Jurkat, Clone E6-1 (cell line): ENCODE measurements at regions not wholly inside any gene's neighbourhood (a gene's known extent, or its start where the extent isn't known, plus 50 kb on each side); places are given as distances from the start of the nearest gene placed in this dataset.
"Not testable (repeated sequence)": the region's sequence is repeated elsewhere in the genome, so short reads cannot be mapped to it uniquely, and the experiment has no call there.

ENCODE experiments used
- DNase-seq: peaks from one replicate; pipeline ENCODE4 v3.0.0-alpha.2; 2011; ENCODE audit warnings: low read depth, low spot score
- H3K4me3 ChIP-seq: 2 replicates; pipeline ENCODE4 v1.5.1; 2011; ENCODE audit warnings: mild to moderate bottlenecking, low read length, control low read depth, moderate library complexity

DNA sequence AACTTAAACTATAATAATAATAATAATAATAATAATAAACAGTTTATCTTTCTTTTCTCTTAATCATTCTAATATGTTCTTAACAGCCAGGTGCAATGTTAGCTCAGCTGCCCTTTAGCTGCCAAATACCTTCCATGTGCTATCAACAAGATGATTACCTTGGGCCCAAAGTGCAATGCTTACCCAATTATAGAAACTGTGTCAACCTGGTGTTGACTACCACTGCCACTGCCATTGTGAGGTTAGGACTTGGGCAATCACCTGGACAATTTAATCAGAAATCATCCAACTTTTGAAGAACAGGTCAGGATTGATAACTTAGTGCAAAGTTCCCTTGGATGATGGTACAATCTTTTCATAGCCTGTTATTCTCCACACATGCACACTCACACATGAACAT is 371.8 kb upstream of the SALL1 start:
- DNase-seq: no peak

DNA sequence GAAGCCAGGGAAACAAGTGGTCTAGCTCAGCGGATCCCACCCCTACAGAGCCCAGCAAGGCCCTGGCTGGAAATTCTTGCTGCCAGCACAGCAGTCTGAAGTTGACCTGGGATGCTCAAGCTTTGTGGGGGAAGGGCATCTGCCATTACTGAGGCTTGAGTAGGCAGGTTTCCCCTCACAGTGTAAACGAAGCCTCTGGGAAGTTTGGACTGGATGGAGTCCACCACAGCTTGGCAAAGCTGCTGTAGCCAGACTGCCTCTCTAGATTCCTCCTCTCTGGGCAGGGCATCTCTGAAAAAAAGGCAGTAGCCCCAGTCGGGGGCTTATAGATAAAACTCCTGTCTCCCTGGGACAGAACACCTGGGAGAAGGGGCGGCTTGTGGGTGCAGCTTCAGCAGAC is 365.9 kb upstream of the SALL1 start:
- DNase-seq, H3K4me3 ChIP-seq: not testable (repeated sequence)

More for the DNA sequence above, 371.8 kb upstream of the SALL1 start:
- H3K4me3 ChIP-seq: no peak overlapping the region

DNA sequence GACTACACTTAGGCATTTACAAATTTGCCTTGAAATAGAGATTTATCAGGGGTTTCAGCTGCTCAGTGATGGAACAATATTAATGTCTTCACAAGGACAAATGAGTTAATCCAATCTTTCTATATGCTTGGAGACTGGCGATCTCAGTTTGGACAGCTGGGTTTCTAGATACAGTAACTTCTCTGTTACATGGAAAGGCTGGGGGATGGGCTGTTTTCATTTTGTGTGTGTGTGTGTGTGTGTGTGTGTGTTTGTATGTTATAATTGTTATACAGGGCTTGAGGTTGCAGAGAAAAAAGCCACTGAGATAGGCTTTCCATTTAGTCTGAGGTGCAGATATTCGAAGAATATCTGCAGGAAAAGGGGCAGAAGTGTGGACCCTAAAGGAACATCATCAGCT is 359.3 kb upstream of the SALL1 start:
- no peak for DNase-seq
- H3K4me3 ChIP-seq: no peak overlapping the region

DNA sequence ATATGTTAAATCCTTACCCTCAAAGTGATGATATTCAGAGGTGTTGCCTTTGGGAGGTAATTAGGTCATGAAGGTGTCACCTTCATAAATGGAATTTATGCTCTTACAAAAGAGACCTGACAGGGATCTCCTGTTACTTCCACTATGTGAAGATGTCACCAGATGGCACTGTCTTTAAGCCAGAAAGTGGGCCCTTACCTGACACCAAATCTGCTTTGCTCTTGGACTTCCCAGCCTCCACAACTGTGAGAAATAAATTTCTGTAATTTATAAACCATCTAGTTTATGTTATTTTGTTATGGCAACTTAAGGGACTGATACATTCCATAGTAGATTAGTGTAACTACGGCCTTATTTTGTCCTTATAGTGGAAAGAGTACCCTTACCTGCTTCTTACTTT is 358.3 kb upstream of the SALL1 start:
- no peak for DNase-seq

DNA sequence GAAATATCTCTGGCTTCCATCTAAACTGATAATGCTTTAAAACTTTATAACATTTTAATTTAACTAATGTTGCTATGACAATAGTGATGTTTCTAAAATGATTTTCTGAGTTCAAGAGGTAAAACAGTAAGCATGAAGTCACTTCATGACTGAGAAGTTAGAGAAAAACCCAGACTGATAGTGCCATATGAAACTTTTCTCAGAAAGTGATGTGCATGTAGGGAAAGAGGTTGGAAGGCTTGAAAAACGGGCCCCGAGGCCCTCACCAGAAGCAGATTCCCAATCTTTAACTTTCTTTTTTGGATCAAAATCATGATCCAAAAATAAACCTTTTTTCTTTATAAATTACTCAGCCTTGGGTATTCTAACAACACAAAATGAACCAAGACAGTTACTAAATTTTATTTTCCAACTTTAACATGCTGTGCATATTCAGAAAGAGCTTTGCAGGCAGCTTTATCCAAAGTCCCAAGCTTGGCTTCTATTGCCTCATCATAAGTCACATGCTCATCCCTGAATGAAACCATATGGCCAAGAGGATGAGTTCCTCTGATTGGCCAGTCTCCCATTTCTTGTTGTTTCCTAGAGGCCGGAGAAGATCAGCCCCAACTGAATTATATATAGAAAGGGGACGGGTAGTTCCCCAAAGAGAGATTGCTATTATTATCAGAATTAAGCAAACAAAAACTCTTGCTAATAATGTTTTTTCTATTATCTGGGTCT is 357.6 kb upstream of the SALL1 start:
- no peak for DNase-seq
- no peak overlapping the region for H3K4me3 ChIP-seq

More for the DNA sequence above, 358.3 kb upstream of the SALL1 start:
- no peak overlapping the region for H3K4me3 ChIP-seq

GRCh38 chr16:51507286-51507685 is 356.2 kb upstream of the SALL1 start:
- no peak for DNase-seq
- H3K4me3 ChIP-seq: no peak overlapping the region

- no peak overlapping the region for H3K4me3 ChIP-seq
- DNase-seq: no peak
Observed at GRCh38 chr16:51500306-51500705, 349.2 kb upstream of the SALL1 start.

- DNase-seq: no peak
- H3K4me3 ChIP-seq: no peak overlapping the region
Observed at GRCh38 chr16:51497541-51498211, 346.6 kb upstream of the SALL1 start.

DNA sequence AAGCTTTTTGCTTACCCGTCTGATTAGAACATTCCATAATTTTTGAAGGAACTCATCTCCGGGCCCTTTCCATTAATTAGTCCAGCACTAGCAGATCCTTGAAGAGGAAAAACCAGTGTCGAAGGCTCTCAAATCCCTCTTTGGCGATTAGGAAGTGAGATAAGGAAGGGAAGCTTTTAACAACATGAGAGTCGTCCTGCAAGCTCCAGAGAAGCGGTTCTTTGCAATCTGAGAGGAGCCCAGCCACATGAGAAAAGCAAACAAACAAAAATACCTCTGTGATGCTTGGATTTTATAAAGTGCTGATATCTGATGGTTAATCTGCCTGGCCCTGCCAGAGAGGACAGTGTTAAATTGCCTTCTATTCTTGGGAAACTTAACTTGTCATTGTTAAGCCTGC is 339.8 kb upstream of the SALL1 start:
- H3K4me3 ChIP-seq: no peak overlapping the region
- DNase-seq: no peak

DNA sequence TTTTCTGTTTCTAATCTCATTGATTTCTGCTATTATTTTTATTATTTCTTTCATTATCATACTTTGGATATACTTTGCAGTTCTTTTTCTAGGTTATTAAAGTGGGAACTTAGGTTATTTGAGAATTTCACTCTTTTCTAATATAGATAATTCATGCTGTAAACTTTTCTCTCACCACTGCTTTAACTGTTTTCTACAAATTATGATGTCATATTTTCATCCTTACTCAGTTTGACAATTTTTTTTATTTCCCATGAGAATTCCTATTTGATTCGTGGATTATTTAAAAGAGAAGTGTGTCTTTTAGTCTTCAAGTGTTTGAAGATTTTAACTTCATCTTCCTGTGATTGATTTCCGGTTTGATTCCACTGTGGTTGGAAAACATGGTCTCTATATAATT is 336.8 kb upstream of the SALL1 start:
- DNase-seq: no peak
- H3K4me3 ChIP-seq: no peak overlapping the region

GRCh38 chr16:51474414-51475091 is 323.5 kb upstream of the SALL1 start:
- no peak overlapping the region for H3K4me3 ChIP-seq
- DNase-seq: no peak

GRCh38 chr16:51473091-51473490 is 322.0 kb upstream of the SALL1 start:
- H3K4me3 ChIP-seq: no peak overlapping the region
- no peak for DNase-seq

DNA sequence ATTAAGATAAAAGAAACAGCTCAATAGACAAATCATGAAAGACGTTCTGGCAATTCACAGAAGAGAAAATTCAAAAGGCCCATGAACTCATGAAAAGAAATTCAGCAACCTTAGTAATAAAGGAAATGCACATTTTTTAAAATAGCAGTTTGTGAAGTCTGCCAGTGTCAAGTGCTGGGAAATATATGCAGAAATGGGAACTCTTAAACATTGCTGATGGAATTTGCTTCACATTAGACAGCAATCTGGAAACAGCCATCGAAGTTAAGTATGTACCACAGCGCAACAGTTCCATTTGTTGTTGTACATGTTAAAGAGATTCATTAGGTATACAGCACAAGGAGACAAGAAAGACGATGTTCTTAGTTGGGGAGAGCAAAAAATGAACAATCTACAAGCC is 319.4 kb upstream of the SALL1 start:
- no peak overlapping the region for H3K4me3 ChIP-seq
- DNase-seq: no peak

DNA sequence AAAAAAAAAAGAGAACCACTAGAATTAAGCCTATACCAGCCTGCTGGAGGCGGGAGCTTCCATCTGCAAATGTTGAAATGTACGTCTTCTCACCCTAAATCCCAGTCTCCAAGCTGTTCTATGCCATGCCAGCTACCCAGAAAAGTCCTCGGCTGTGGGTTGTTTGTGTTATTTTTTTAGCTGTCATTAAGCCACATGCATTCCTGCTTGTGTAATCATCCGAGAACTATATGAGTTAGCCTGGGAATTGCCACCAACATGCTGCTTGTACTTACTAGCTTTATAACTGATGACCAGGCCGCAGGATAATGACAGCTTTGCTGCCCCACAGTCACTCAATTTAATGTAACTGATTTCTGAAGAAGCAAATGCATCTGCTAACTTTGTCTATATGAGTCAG is 313.9 kb upstream of the SALL1 start:
- H3K4me3 ChIP-seq: no peak overlapping the region
- DNase-seq: no peak

GRCh38 chr16:51461255-51461654 is 310.2 kb upstream of the SALL1 start:
- DNase-seq: no peak
- no peak overlapping the region for H3K4me3 ChIP-seq

DNA sequence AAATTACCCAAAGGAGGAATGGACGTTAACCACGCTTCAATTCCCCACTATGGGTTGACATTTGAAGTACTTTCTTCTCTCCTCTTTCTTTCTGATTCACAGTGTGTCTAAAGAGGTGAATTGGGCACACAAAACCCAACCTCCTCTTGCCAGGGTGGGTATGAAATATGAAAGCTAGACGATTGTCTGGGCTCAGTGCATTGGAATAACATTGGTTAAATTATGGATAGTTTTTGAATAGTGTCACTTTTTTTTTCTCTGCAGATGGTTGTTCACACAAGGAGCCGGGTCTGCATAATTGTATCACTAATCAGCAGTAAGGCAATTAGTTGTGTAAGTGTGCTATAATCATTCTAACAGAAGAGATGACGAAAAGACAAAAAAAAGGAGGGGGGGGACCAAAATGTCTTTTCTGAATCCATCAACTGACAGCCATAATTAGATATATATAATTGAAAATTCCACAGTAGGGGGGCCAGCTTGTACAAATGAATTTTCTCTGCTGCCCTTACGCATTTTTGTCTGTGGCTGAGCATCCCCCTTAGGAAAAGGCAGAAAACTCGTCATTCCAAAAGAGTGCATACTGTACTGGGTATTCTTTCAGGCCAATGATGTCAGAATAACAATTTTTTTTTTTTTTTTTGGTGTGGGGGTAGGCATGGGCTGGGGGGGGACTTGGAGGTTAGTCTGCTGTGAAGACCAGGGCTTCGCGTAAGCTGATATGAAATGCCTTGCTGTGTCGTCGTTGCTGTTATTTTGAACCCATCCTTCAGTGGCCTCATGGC is 307.5 kb upstream of the SALL1 start:
- no peak overlapping the region for H3K4me3 ChIP-seq
- DNase-seq: no peak

- DNase-seq: no peak
- H3K4me3 ChIP-seq: no peak overlapping the region
Observed at GRCh38 chr16:51457775-51458174, 306.7 kb upstream of the SALL1 start.

DNA sequence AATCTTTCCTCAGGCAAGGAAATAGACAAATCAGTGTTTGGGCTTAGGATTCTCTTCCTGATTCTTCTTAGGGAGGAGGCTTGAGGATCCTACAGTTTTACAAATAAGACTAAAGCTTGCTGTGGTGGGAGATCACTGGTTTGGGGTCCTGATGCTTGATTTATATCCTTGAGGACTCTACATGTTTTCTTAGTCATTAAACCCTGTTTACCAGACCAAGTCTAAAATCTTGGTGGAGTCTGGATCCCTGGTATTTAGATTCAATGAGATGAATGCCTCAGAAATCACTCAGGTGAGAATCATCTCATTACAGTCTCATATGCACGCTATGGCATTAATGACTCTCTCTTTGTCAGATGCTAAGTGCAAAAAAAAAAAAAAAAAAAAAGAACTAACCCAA is 304.3 kb upstream of the SALL1 start:
- no peak for DNase-seq
- no peak overlapping the region for H3K4me3 ChIP-seq

- DNase-seq: no peak
- H3K4me3 ChIP-seq: no peak overlapping the region
Observed at GRCh38 chr16:51453251-51453650, 302.2 kb upstream of the SALL1 start.

GRCh38 chr16:51450909-51451308 is 299.8 kb upstream of the SALL1 start:
- no peak overlapping the region for H3K4me3 ChIP-seq
- no peak for DNase-seq
